ENCODE measurements at regions not wholly inside any gene's neighbourhood (a gene's known extent, or its start where the extent isn't known, plus 50 kb on each side); places are given as distances from the start of the nearest gene placed in this dataset.

DNA sequence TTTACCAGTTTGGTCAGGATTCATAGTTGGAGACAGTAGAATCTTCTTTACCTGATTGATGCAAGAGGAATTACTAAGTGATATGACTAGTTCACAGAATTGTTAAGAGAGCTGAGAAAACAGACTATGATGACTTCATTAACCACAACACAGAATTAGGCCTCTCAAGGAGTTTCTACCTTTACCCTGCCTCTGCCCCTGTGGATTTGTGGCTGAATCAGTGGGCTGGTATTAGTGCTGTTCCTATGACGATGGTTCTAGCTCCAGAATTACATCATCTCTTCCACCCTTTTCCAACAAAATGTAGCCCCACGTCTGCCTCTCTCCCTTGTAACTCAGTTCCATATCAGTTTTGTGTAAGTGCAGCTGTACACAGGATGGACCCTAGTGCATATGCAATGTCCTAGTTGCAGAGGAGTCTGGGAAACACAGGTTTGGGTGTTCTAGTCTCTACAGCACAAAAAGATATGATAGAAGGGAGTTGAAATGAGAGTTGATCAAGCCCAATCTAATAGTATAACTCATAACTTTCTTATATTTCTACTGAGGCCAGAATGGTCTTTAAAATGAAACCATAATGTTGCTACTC is 99.3 kb downstream of the ANXA5 start:
- TF ChIP-seq POLR2A (IDR thresholded peaks at IDR 0.05): no peak
- TF ChIP-seq, protein P1, sequence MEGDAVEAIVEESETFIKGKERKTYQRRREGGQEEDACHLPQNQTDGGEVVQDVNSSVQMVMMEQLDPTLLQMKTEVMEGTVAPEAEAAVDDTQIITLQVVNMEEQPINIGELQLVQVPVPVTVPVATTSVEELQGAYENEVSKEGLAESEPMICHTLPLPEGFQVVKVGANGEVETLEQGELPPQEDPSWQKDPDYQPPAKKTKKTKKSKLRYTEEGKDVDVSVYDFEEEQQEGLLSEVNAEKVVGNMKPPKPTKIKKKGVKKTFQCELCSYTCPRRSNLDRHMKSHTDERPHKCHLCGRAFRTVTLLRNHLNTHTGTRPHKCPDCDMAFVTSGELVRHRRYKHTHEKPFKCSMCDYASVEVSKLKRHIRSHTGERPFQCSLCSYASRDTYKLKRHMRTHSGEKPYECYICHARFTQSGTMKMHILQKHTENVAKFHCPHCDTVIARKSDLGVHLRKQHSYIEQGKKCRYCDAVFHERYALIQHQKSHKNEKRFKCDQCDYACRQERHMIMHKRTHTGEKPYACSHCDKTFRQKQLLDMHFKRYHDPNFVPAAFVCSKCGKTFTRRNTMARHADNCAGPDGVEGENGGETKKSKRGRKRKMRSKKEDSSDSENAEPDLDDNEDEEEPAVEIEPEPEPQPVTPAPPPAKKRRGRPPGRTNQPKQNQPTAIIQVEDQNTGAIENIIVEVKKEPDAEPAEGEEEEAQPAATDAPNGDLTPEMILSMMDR (IDR thresholded peaks at IDR 0.05): no peak
